BE2C (cell line): ENCODE measurements at regions not wholly inside any gene's neighbourhood (a gene's known extent, or its start where the extent isn't known, plus 50 kb on each side); places are given as distances from the start of the nearest gene placed in this dataset.

ENCODE experiments used
- DNase-seq: peaks from one replicate; pipeline ENCODE4 v3.0.0-alpha.2; 2020
- H3K27me3 ChIP-seq: fragments of 250-450 bp; sonication (Bioruptor Pico); 2 replicates; pipeline ENCODE4 v1.5.1; 2020; ENCODE audit warnings: mild to moderate bottlenecking
- H3K36me3 ChIP-seq: fragments of 250-450 bp; sonication (Bioruptor Pico); 2 replicates; pipeline ENCODE4 v1.5.1; 2020; ENCODE audit warnings: mild to moderate bottlenecking
- H3K4me1 ChIP-seq: fragments of 250-450 bp; sonication (Bioruptor Pico); 2 replicates; pipeline ENCODE4 v1.5.1; 2020
- H3K4me3 ChIP-seq: 2 replicates; pipeline ENCODE4 v1.5.1; 2011; ENCODE audit warnings: low read depth, low read length
- H3K9me3 ChIP-seq: fragments of 250-450 bp; sonication (Bioruptor Pico); 2 replicates; pipeline ENCODE4 v1.5.1; 2020
- TF ChIP-seq, protein P1 (sequence below): IDR thresholded peaks from 2 replicates; pipeline ENCODE4 v1.5.1; 2012; ENCODE audit warnings: mild to moderate bottlenecking, low read depth, low read length

DNA sequence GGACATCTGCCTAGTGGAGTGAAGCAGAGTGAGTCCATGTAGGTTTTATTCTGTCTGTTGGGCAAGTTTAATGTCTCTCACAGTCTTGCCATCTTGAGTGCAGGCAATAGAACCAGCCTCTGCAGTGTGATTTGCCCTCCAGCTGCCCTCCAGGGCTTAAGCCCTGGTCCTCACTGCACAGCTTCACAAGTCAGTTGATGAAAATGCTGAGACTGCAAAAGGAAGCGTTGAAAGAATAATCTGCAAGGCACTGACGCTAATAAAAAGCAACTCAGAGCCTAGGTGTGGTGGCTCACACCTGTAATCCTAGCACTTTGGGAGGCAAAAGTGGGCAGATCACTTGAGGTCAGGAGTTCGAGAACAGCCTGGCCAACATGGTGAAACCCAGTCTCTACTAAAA is 54.1 kb upstream of the PHOX2B start:
- TF ChIP-seq, protein P1, sequence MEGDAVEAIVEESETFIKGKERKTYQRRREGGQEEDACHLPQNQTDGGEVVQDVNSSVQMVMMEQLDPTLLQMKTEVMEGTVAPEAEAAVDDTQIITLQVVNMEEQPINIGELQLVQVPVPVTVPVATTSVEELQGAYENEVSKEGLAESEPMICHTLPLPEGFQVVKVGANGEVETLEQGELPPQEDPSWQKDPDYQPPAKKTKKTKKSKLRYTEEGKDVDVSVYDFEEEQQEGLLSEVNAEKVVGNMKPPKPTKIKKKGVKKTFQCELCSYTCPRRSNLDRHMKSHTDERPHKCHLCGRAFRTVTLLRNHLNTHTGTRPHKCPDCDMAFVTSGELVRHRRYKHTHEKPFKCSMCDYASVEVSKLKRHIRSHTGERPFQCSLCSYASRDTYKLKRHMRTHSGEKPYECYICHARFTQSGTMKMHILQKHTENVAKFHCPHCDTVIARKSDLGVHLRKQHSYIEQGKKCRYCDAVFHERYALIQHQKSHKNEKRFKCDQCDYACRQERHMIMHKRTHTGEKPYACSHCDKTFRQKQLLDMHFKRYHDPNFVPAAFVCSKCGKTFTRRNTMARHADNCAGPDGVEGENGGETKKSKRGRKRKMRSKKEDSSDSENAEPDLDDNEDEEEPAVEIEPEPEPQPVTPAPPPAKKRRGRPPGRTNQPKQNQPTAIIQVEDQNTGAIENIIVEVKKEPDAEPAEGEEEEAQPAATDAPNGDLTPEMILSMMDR = no peak
- Histone ChIP-seq H3K4me1 (peaks cover 11% of the 10 kb centered on the region), H3K4me3 (no peak overlapping the region), H3K36me3 (no peaks in the 10 kb centered on the region), H3K27me3 (no peaks in the 10 kb centered on the region), H3K9me3 (no peaks in the 10 kb centered on the region)
- no peak for DNase-seq

DNA sequence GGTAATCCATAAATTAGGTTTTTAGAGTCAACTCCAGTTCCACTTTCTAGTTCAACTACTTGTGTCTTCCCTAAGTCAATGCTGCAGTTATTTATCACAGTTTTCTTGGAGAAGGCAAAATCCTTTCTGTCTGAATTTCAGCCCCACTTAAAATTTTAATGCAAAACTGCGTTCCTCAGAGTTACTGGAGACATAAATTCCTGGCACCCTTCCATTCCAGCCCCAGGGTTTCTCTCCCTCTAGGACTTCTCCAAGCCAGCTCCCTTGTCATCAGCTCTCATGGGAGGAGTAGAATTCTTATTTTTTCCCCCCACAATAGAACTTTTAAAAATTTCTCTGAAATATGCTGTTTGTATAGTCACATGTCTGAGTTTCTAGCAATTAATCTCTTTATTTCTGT is 50.6 kb upstream of the PHOX2B start:
- H3K36me3 ChIP-seq = no peaks in the 10 kb centered on the region
- peaks cover 27% of the 10 kb centered on the region for H3K4me1 ChIP-seq
- no peaks in the 10 kb centered on the region for H3K27me3 ChIP-seq
- DNase-seq = no peak
- no peak overlapping the region for H3K4me3 ChIP-seq
- no peaks in the 10 kb centered on the region for H3K9me3 ChIP-seq
- TF ChIP-seq, protein P1 = no peak
